HepG2 (cell line): ENCODE measurements at regions not wholly inside any gene's neighbourhood (a gene's known extent, or its start where the extent isn't known, plus 50 kb on each side); places are given as distances from the start of the nearest gene placed in this dataset.

ENCODE experiments used
- ATAC-seq: fragments of 200-7000 bp; cut with Tn5 transposase; 3 replicates; pipeline ENCODE4 v1.9.1; 2020; ENCODE audit warnings: mild to moderate bottlenecking, moderate library complexity
- BruUV-seq: library from RNA; stranded (reverse); fragments of 400-500 nt; replicated peaks from 2 replicates; lab custom pipeline; 2021; lab: Mats Ljungman, UMichigan
- CTCF ChIA-PET: fragments of 300-600 bp; formaldehyde crosslinking; extraction: SDS; loops from one replicate; lab custom pipeline; 2021; ENCODE audit warnings: low total read pairs, inconsistent platforms, low intra/inter-chr PET ratio; lab: Yijun Ruan, JAX
- POLR2A ChIA-PET: fragments of 350-600 bp; sonication (Branson Sonifier 250); formaldehyde crosslinking; loops from one replicate; lab custom pipeline; 2020; ENCODE audit warnings: antibody characterized with exemption, inconsistent platforms; lab: Yijun Ruan, JAX
- DNase-seq: peaks from one replicate; pipeline ENCODE4 v3.0.0-alpha.2; 2015; ENCODE audit warnings: low spot score
- FAIRE-seq: peaks from 3 replicates; lab custom pipeline; 2011; peaks lifted over from hg19 to GRCh38; lab: Jason Lieb, UNC
- H2AFZ ChIP-seq: one replicate; pipeline ENCODE4 v1.6.1; 2011; ENCODE audit warnings: low read length, inconsistent platforms
- H3K27ac ChIP-seq: fragments of 300-600 bp; 3 replicates; pipeline ENCODE4 v1.8.0; 2011; ENCODE audit warnings: mixed run types, mild to moderate bottlenecking, mixed read lengths, low read length, inconsistent platforms; ENCODE audit not compliant: insufficient read depth; ENCODE audit errors: extremely low read length
- H3K27me3 ChIP-seq, 2 experiments: fragments of 200-600 bp in 1 of 2; 2 replicates in 1 of 2; 3 replicates in 1 of 2; pipeline versions ENCODE4 v1.6.0 to v1.8.0; 2011; ENCODE audit warnings: low read length in 2 of 2, mild to moderate bottlenecking in 2 of 2, moderate library complexity in 2 of 2, inconsistent platforms in 1 of 2; ENCODE audit not compliant: insufficient read depth in 2 of 2, control insufficient read depth in 1 of 2
- H3K36me3 ChIP-seq, 2 experiments: fragments of 200-600 bp in 1 of 2; replicated peaks in 1 of 2; 2 replicates in 1 of 2; 3 replicates in 1 of 2; pipeline versions ENCODE4 v1.5.1 to v1.8.0; 2011; ENCODE audit warnings: low read length in 2 of 2, inconsistent platforms in 1 of 2; ENCODE audit not compliant: insufficient read depth in 2 of 2, control insufficient read depth in 1 of 2
- H3K4me1 ChIP-seq: 2 replicates; pipeline ENCODE4 v1.5.1; 2012; ENCODE audit warnings: low read length, inconsistent platforms; ENCODE audit not compliant: insufficient read depth
- H3K4me2 ChIP-seq: 2 replicates; pipeline ENCODE4 v1.6.0; 2011; ENCODE audit warnings: low read depth, low read length, inconsistent platforms
- H3K4me3 ChIP-seq, 3 experiments: fragments of 200-600 bp in 1 of 3; sonication (generic), shearing (Covaris generic) in 1 of 3; replicated peaks in 1 of 3; 2 replicates each; pipeline ENCODE4 v1.5.1; 2011 to 2016; ENCODE audit warnings: low read length in 3 of 3, inconsistent platforms in 2 of 3, low read depth in 2 of 3, mild to moderate bottlenecking in 2 of 3, control low read depth in 1 of 3, mixed read lengths in 1 of 3; ENCODE audit not compliant: insufficient read depth in 1 of 3
- H3K79me2 ChIP-seq: one replicate; pipeline ENCODE4 v1.6.1; 2011; ENCODE audit warnings: low read length, inconsistent platforms; ENCODE audit not compliant: insufficient read depth
- H3K9ac ChIP-seq: 2 replicates; pipeline ENCODE4 v1.6.0; 2011; ENCODE audit warnings: mild to moderate bottlenecking, low read depth, low read length, inconsistent platforms; ENCODE audit not compliant: insufficient read depth
- H3K9me3 ChIP-seq: 2 replicates; pipeline ENCODE4 v1.5.1; 2012; ENCODE audit warnings: mild to moderate bottlenecking, low read length
- H4K20me1 ChIP-seq: 2 replicates; pipeline ENCODE4 v1.6.0; 2011; ENCODE audit warnings: inconsistent platforms, mild to moderate bottlenecking, low read length, moderate library complexity; ENCODE audit not compliant: insufficient read depth
- HNF4A ChIP-seq: sonication (generic); formaldehyde crosslinking; IDR thresholded peaks from 2 replicates; pipeline ENCODE4 v1.4.0; 2020; ENCODE audit warnings: missing genetic modification reagents
- MAFF ChIP-seq: IDR thresholded peaks from 2 replicates; pipeline ENCODE4 v1.6.1; 2011; ENCODE audit warnings: low read depth, low read length, improper control_type of control experiment
- MAFK ChIP-seq, 2 experiments: IDR thresholded peaks in 1 of 2; conservative IDR thresholded peaks in 1 of 2; 2 replicates each; pipeline ENCODE4 v1.6.1; 2011; ENCODE audit warnings: improper control_type of control experiment in 2 of 2, low read length in 2 of 2
- PRDM4 ChIP-seq: sonication (generic); formaldehyde crosslinking; IDR thresholded peaks from 2 replicates; pipeline ENCODE4 v1.9.0; 2021; ENCODE audit warnings: missing genetic modification reagents, borderline replicate concordance
- RFX1 ChIP-seq: fragments of 450-650 bp; IDR thresholded peaks from 2 replicates; pipeline ENCODE4 v1.6.1; 2017
- SMAD3 ChIP-seq: sonication (generic); formaldehyde crosslinking; IDR thresholded peaks from 2 replicates; pipeline ENCODE4 v1.4.0; 2020; ENCODE audit warnings: missing genetic modification reagents
- ZBTB34 ChIP-seq: sonication (generic); formaldehyde crosslinking; IDR thresholded peaks from 2 replicates; pipeline ENCODE4 v1.8.0; 2022; ENCODE audit warnings: mild to moderate bottlenecking, missing genetic modification reagents
- ZNF18 ChIP-seq: sonication (generic); formaldehyde crosslinking; IDR thresholded peaks from 2 replicates; pipeline ENCODE4 v1.8.0; 2022; ENCODE audit warnings: mild to moderate bottlenecking, missing genetic modification reagents; ENCODE audit not compliant: insufficient replicate concordance
- ZNF430 ChIP-seq: sonication (generic); formaldehyde crosslinking; IDR thresholded peaks from 2 replicates; pipeline ENCODE4 v1.9.0; 2021; ENCODE audit warnings: mild to moderate bottlenecking, missing genetic modification reagents
- ZNF605 ChIP-seq: sonication (generic); formaldehyde crosslinking; IDR thresholded peaks from 2 replicates; pipeline ENCODE4 v1.8.0; 2022; ENCODE audit warnings: mild to moderate bottlenecking, missing genetic modification reagents
- ZNF782 ChIP-seq: sonication (generic); formaldehyde crosslinking; IDR thresholded peaks from 2 replicates; pipeline ENCODE4 v1.4.0; 2020; ENCODE audit warnings: missing genetic modification reagents, mild to moderate bottlenecking, borderline replicate concordance
- WGBS: methylation state at CpG from one replicate; pipeline ENCODE4 v1.1.6; 2017; ENCODE audit warnings: low lambda C conversion rate; 5-methylcytosine and 5-hydroxymethylcytosine counted together
- in situ Hi-C: cut with HindIII; loops from 2 replicates; pipeline ENCODE4 v1.10.0; 2017; ENCODE audit warnings: low pct_unique_long_range_greater_than_20kb; ENCODE audit not compliant: extremely low pct_ligation_motif_present
- intact Hi-C: fragments of 100-400 bp; cut with micrococcal nuclease; formaldehyde crosslinking; loops from one replicate; pipeline ENCODE4 v1.10.0; 2022; ENCODE audit not compliant: unreplicated experiment

GRCh38 chr5:6856653-6857052 lies 143.4 kb downstream of the TENT4A start:
- ChIA-PET CTCF (no interaction called here), POLR2A (no interaction called here)
- Histone ChIP-seq H3K9me3 (peaks cover 19% of the 10 kb centered on the region; the same call in 1 of the 2 replicates), H3K4me2 (no peak overlapping the region), H2AFZ (no peak overlapping the region), H4K20me1 (no peaks in the 10 kb centered on the region), H3K9ac (no peak overlapping the region), H3K27me3 (peaks cover 0 to 8% of the 10 kb centered on the region in 2 experiments; a peak in 1 of 5 replicates), H3K36me3 (no peaks in the 10 kb centered on the region), H3K79me2 (no peaks in the 10 kb centered on the region), H3K4me3 (no peak overlapping the region), H3K27ac (no peak overlapping the region), H3K4me1 (no peaks in the 10 kb centered on the region)
- TF ChIP-seq SMAD3, result no peak
- TF ChIP-seq PRDM4 (CRISPR knock-in tag), result no peak
- TF ChIP-seq RFX1, result no peak
- peak; percentile 42; the same call in 1 of the 2 replicates for TF ChIP-seq MAFF
- peak; percentile 41 to 50; a peak in 3 of 4 replicates for TF ChIP-seq MAFK (conservative IDR thresholded peaks at IDR 0.05 in 1 of 2, IDR thresholded peaks at IDR 0.05 in 1 of 2; ENCODE audit: low read length in 2 of 2)
- no peak for TF ChIP-seq ZNF782 (CRISPR knock-in tag)
- TF ChIP-seq ZNF18 (CRISPR knock-in tag), result no peak
- no peak for TF ChIP-seq HNF4A
- TF ChIP-seq ZNF430 (CRISPR knock-in tag), result no peak
- no peak for TF ChIP-seq ZBTB34
- TF ChIP-seq ZNF605 (CRISPR knock-in tag), result no peak
- intact Hi-C loops, result no loop called here
- 3% methylated on average over 5 of the region's 5 CpGs for WGBS
- ATAC-seq (no peak), DNase-seq (no peak), FAIRE-seq (no peak)
- in situ Hi-C loops, result no loop called here
- no TSS peak for BruUV-seq
